Ishikawa (cell line): ENCODE measurements at regions not wholly inside any gene's neighbourhood (a gene's known extent, or its start where the extent isn't known, plus 50 kb on each side); places are given as distances from the start of the nearest gene placed in this dataset.

Experiments
- CREB1 ChIP-seq: IDR thresholded peaks from 2 replicates; pipeline ENCODE4 v1.6.1; 2012; ENCODE audit warnings: low read depth
- EP300 ChIP-seq: IDR thresholded peaks from 2 replicates; pipeline ENCODE4 v1.6.1; 2012; ENCODE audit warnings: borderline replicate concordance
- FOXM1 ChIP-seq: IDR thresholded peaks from 2 replicates; pipeline ENCODE4 v1.6.1; 2012; ENCODE audit warnings: low read depth, borderline replicate concordance
- NFIC ChIP-seq: IDR thresholded peaks from 2 replicates; pipeline ENCODE4 v1.6.1; 2012
- REST ChIP-seq: IDR thresholded peaks from 2 replicates; pipeline ENCODE4 v1.6.1; 2012; ENCODE audit warnings: low read depth, mild to moderate bottlenecking
- TCF12 ChIP-seq: IDR thresholded peaks from 2 replicates; pipeline ENCODE4 v1.6.1; 2012; ENCODE audit warnings: low read depth
- USF1 ChIP-seq: IDR thresholded peaks from 2 replicates; pipeline ENCODE4 v1.6.1; 2012
- ZBTB7A ChIP-seq: IDR thresholded peaks from 2 replicates; pipeline ENCODE4 v1.6.1; 2012; ENCODE audit warnings: low read depth

- TF ChIP-seq CREB1 (no peak), REST (no peak), EP300 (no peak), FOXM1 (no peak), USF1 (no peak), NFIC (no peak), TCF12 (no peak), ZBTB7A (no peak)
These were observed 275.0 kb upstream of the BMP2 start for GRCh38 chr20:6492271-6493055.
